HG02973 (cell line): ENCODE measurements at regions not wholly inside any gene's neighbourhood (a gene's known extent, or its start where the extent isn't known, plus 50 kb on each side); places are given as distances from the start of the nearest gene placed in this dataset.

Experiments
- ATAC-seq: cut with Tn5 transposase; IDR thresholded peaks from one replicate; pipeline ENCODE4 v1.9.1; 2021; ENCODE audit warnings: moderate library complexity; ENCODE audit not compliant: unreplicated experiment

- no peak for ATAC-seq
Observed at GRCh38 chr12:81962126-81962856, 203.1 kb upstream of the PPFIA2 start.

- no peak for ATAC-seq
Observed at GRCh38 chr12:81958406-81958805, 199.3 kb upstream of the PPFIA2 start.

- no peak for ATAC-seq
Observed at GRCh38 chr12:81957631-81958030, 198.5 kb upstream of the PPFIA2 start.

GRCh38 chr12:81956468-81956860 lies 197.3 kb upstream of the PPFIA2 start:
- ATAC-seq, result no peak

GRCh38 chr12:81953541-81953940 lies 194.4 kb upstream of the PPFIA2 start:
- no peak for ATAC-seq

GRCh38 chr12:81950871-81951270 lies 191.7 kb upstream of the PPFIA2 start:
- ATAC-seq, result no peak

- no peak for ATAC-seq
Observed at GRCh38 chr12:81949841-81950308, 190.7 kb upstream of the PPFIA2 start.

GRCh38 chr12:81949416-81949815 lies 190.3 kb upstream of the PPFIA2 start:
- ATAC-seq, result no peak

GRCh38 chr12:81944886-81945285 lies 185.7 kb upstream of the PPFIA2 start:
- no peak for ATAC-seq

- ATAC-seq, result peak; percentile 76
Observed at GRCh38 chr12:81942594-81942993, 183.4 kb upstream of the PPFIA2 start.

GRCh38 chr12:81930037-81930436 lies 170.9 kb upstream of the PPFIA2 start:
- no peak for ATAC-seq

GRCh38 chr12:81896771-81897170 lies 137.6 kb upstream of the PPFIA2 start:
- ATAC-seq, result no peak

- no peak for ATAC-seq
Observed at GRCh38 chr12:81888961-81889360, 129.8 kb upstream of the PPFIA2 start.

- ATAC-seq, result no peak
Observed at GRCh38 chr12:81888106-81888740, 129.1 kb upstream of the PPFIA2 start.

GRCh38 chr12:81874586-81874985 lies 115.4 kb upstream of the PPFIA2 start:
- no peak for ATAC-seq

- no peak for ATAC-seq
Observed at GRCh38 chr12:81874166-81874565, 115.0 kb upstream of the PPFIA2 start.

- ATAC-seq, result no peak
Observed at GRCh38 chr12:81872400-81872799, 113.2 kb upstream of the PPFIA2 start.

GRCh38 chr12:81866081-81866480 lies 106.9 kb upstream of the PPFIA2 start:
- no peak for ATAC-seq

GRCh38 chr12:81863406-81863805 lies 104.3 kb upstream of the PPFIA2 start:
- no peak for ATAC-seq

- ATAC-seq, result no peak
Observed at GRCh38 chr12:81859521-81859920, 100.4 kb upstream of the PPFIA2 start.

- no peak for ATAC-seq
Observed at GRCh38 chr12:81843599-81843998, 84.4 kb upstream of the PPFIA2 start.

GRCh38 chr12:81835783-81836182 lies 76.6 kb upstream of the PPFIA2 start:
- ATAC-seq, result no peak
